Cardiac septum (tissue), 1 donor: ENCODE measurements at regions not wholly inside any gene's neighbourhood (a gene's known extent, or its start where the extent isn't known, plus 50 kb on each side); places are given as distances from the start of the nearest gene placed in this dataset.

ENCODE experiments used
- DNase-seq: peaks from one replicate; pipeline ENCODE4 v3.0.0-alpha.2; 2020; ENCODE audit warnings: low spot score
- intact Hi-C: fragments of 100-400 bp; cut with DNase I; formaldehyde crosslinking; loops from one replicate; pipeline ENCODE4 v1.14.0; 2022
- donor health status: DM: no; HTN: no; CAD: no.

DNA sequence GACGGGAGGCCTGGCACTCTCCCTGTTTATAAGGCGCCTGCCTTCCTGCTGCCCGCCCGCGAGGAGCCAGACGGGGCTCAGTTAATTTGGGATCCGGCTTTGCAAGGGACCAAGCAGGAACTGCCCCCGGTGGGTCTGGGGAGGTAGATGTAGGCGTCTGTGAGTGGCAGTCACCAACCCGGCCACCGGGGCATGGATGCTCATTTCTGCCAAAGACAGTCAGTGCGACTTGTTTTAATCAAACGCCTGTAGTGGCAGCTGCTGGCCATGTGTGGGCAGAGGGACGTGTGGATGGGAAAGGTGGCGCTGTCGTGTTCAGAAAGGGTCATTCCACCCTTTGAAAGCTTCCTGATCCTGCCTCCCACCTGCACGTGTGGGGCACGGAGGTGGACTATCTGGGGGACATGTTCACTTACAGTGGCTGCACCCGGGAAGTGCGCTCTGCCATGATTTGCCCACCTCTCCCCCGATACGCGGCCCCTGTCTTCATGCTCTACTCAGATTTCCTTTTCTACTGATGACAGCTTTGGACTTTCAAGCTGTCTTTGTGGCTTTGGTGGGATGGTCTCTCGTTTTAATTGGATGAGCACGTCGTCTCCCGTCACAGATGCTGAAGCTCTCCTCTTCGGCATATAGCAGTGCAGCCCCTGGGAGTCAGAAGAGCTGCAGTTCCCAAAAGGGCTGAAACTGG lies 60.3 kb upstream of the CIBAR2 start:
- DNase-seq: no peak
- intact Hi-C loops: loop anchor here (5.0 kb wide), 3 partner anchors 50 to 80 kb away; no protein-coding TSS in a partner anchor

- no peak for DNase-seq
- intact Hi-C loops: loop anchor here (5.0 kb wide), 3 partner anchors 49 to 79 kb away; no protein-coding TSS in a partner anchor
These were observed 61.1 kb upstream of the CIBAR2 start for GRCh38 chr16:85173146-85173980.

DNA sequence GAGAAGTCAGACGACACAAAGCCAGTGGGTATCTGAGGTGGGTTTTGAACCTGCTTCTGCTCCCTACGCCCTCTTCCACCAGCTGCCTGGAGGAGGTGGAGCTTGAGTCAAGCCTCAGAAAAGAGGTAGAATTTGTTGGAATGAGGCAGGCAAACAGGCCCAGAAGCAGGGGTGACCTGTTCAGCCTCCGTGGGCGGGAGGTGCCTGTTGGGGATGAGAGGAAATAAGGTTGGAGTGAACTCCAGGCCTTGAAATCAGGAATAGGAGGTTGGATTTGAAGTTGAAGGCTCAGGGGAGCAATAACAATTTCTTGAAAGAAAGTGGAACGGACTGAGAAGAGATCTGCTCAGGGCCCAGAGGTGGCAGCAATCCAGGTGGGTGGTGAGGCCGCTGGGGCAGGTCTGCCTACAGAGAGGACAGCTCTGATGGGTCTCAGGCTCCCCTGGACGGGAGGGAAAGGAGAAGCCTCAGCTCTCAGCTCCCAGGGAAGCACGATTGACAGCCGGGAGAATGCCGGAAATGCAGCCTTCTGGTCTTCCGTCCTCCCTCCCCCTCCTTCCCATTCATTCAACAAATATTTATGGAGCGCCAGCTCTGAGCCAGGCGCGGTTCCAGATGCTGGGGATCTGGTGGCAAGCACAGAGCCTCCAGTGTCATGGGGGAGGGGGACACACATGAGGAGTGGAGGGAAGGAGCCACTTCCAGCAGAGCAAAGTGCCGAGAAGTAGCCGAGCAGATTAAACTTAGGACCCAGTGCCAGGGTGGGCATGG lies 61.9 kb upstream of the CIBAR2 start:
- intact Hi-C loops: loop anchor here (5.0 kb wide), 3 partner anchors 48 to 78 kb away; no protein-coding TSS in a partner anchor
- no peak for DNase-seq

- DNase-seq: no peak
- intact Hi-C loops: loop anchor here (5.0 kb wide), 3 partner anchors 47 to 77 kb away; no protein-coding TSS in a partner anchor
These were observed 62.8 kb upstream of the CIBAR2 start for GRCh38 chr16:85174871-85175723.

GRCh38 chr16:85175724-85176233 lies 63.5 kb upstream of the CIBAR2 start:
- no peak for DNase-seq
- intact Hi-C loops: no loop called here

DNA sequence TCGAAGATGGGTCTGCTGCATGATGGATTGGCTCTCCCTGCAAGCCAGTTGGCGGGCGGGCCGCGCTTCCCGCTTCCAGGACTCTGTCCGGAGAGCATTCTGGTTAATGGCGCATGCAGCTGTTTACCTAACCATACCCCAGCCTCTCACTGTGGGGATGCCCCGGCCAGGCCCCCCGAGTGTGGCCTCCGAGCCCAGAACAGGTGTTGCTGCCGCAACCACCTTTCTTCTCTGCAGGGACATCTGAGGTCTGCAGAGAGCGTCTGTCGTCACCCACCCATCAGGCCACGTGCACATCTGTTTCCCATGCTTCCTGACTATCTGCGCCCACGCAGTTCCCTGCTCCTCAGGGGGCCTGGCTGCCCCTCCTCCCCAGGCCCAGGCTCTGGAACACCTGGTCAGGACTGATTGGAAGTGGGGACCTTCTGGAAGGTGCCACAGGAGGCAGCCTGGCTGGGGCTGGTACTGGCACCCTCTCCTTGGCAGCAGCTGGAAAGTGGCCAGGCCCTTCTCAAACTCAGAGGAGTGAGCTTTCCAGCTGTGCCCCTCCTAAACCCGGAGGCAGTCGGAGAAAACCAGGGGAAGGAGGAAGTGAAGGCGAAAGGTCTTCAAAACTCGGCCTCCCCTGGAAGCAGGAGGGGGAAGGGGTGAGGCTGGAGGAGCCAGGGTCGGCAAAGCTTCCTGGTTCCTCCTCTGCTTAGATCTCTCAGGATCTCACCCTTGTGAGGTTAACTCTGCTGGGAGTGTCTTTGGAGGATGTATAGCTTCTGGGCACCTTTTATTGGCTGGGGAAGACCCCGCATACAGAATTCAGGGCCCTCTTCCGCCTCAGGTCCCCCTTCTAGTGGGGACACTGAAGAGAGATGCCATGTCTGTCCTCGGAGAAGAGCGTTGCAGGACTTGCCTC lies 64.5 kb upstream of the CIBAR2 start:
- intact Hi-C loops: no loop called here
- no peak for DNase-seq

DNA sequence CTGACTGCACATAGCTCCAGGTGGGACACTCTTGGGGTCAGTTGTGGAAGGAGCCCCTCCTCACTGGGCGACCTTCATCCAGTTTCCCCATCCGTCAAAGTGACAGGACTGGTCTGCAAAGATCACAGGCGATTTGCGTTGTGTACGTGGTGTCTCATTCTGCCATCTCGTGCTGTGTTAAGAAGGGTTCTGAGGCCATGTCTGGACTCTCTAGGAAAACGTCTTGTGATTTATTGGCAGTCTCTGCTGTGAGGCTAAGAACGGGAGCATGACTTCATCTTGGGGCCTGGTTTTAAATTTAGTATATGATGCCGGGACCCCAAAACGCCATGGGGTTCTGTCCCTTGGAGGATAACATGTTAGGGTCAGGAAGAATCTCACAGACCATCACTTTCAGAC lies 65.2 kb upstream of the CIBAR2 start:
- DNase-seq: no peak
- intact Hi-C loops: no loop called here

- no peak for DNase-seq
- intact Hi-C loops: no loop called here
These were observed 65.8 kb upstream of the CIBAR2 start for GRCh38 chr16:85178006-85178591.

GRCh38 chr16:85178596-85178995 lies 66.3 kb upstream of the CIBAR2 start:
- no peak for DNase-seq
- intact Hi-C loops: no loop called here

GRCh38 chr16:85179344-85180046 lies 67.2 kb upstream of the CIBAR2 start:
- DNase-seq: no peak
- intact Hi-C loops: no loop called here

- DNase-seq: no peak
- intact Hi-C loops: no loop called here
These were observed 68.0 kb upstream of the CIBAR2 start for GRCh38 chr16:85180047-85180826.

DNA sequence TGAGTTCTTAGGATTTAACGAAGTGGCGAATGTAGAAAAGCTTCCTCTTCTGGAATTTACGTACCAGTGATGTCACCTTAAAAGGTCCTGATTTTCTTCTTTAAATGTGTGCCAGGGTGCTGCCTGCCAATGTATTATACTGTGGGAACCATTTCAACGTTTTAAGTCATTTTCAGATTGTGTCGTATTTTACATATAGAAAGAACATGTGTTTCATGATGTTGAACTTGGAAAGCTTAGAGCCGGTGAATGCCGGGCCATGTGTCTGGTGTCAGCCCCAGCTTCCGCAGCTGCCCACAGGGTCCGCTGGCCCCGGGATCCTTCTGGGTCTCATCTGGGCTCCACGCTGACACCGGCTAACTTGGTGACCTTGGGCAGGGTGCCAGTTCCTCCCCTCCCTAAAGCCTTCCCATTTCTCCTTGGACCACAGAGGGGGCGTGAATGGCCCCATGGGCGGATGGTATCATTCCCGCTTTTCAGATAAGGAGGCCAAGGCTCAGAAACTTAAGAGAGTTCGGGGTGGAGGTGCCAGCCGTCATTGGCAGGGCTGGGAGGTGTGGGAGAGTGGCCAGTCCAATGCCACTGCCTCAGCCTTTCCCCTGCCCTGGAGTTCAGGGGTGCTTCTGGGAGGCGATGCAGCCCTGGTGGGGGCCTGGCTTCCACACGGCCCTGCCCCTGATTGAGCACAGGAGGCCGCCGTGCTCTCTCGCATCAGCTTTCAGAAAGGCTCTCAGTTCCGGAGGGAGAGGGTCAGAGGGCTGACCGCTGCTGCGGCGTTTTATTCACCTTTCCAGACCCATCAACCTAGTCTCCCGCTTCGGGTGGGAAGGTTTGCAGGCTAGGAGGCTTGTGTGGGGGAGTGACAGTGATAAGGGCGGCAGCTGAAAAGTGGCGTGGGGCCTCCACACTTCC lies 68.8 kb upstream of the CIBAR2 start:
- no peak for DNase-seq
- intact Hi-C loops: no loop called here

- intact Hi-C loops: no loop called here
- no peak for DNase-seq
These were observed 69.5 kb upstream of the CIBAR2 start for GRCh38 chr16:85181739-85182129.

GRCh38 chr16:85182286-85182685 lies 70.0 kb upstream of the CIBAR2 start:
- intact Hi-C loops: no loop called here
- DNase-seq: no peak

DNA sequence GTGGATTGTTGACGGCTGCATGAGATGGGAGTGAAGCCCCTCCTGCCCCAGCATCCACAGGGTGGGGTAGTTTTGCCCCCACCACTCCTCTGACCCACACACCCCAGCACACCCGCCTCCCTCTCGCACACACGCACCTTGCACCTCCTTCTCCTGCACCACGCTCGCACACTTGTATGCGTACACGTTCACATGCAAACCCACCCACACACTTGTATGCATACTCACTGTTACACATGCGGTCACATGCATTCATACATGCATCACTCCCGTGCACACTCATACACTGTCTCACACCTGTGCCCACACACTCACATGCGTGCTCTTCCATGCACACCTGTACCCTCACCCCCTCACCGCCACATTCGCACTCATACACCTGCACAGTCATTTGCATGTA lies 70.5 kb upstream of the CIBAR2 start:
- no peak for DNase-seq
- intact Hi-C loops: no loop called here
